ENCODE measurements at regions not wholly inside any gene's neighbourhood (a gene's known extent, or its start where the extent isn't known, plus 50 kb on each side); places are given as distances from the start of the nearest gene placed in this dataset.

- Histone ChIP-seq H2AFZ (replicated peaks; ENCODE audit: low read length, poor library complexity) (no peak overlapping the region), H4K5ac (ENCODE audit: low read depth, low read length) (no peak overlapping the region), H3K9ac (ENCODE audit: low read depth, low read length) (no peak overlapping the region), H4K91ac (ENCODE audit: insufficient read depth, low read depth, low read length) (no peak overlapping the region), H3K36me3 (ENCODE audit: control insufficient read depth, insufficient read depth, low read length) (no peaks in the 10 kb centered on the region), H3K56ac (ENCODE audit: extremely low read depth, insufficient read depth, low read length) (no peak overlapping the region), H3K23ac (ENCODE audit: low read depth, low read length) (no peak overlapping the region), H3K27me3 (ENCODE audit: control insufficient read depth, insufficient read depth, low read length) (peaks cover 48% of the 10 kb centered on the region), H2BK5ac (ENCODE audit: low read depth, low read length, poor library complexity, severe bottlenecking) (no peak overlapping the region), H2AK5ac (ENCODE audit: low read depth, low read length) (no peak overlapping the region), H3K14ac (replicated peaks; ENCODE audit: low read depth, low read length) (no peak overlapping the region), H3K4ac (ENCODE audit: low read depth, low read length) (no peak overlapping the region), H2AK9ac (replicated peaks; ENCODE audit: low read depth, low read length, poor library complexity) (no peak overlapping the region), H4K8ac (ENCODE audit: low read depth in 2 of 2, low read length in 2 of 2) (no peak overlapping the region), H2BK120ac (ENCODE audit: low read depth, low read length) (no peak overlapping the region), H2BK20ac (ENCODE audit: low read depth, low read length) (no peak overlapping the region), H3K9me1 (ENCODE audit: insufficient read depth, low read length) (no peaks in the 10 kb centered on the region), H2BK15ac (ENCODE audit: low read depth, low read length) (no peak overlapping the region), H3K4me1 (ENCODE audit: control insufficient read depth, insufficient read depth, low read length) (peaks cover 6% of the 10 kb centered on the region), H3K27ac (ENCODE audit: insufficient read depth, low read length) (no peak overlapping the region), H3K4me3 (ENCODE audit: insufficient read depth, low read depth, low read length) (no peak overlapping the region), H3K18ac (ENCODE audit: low read depth, low read length) (no peak overlapping the region), H3K4me2 (ENCODE audit: low read depth, low read length) (no peak overlapping the region), H4K20me1 (ENCODE audit: insufficient read depth, low read length) (no peaks in the 10 kb centered on the region), H3K79me1 (ENCODE audit: low read depth in 1 of 2, low read length in 2 of 2) (no peaks in the 10 kb centered on the region), H3K9me3 (ENCODE audit: control insufficient read depth, insufficient read depth, low read length) (no peaks in the 10 kb centered on the region)
- intact Hi-C loops (cut with micrococcal nuclease): no loop called here
- DNase-seq (no peak), ATAC-seq (ENCODE audit: low read depth) (no peak)
- no TSS peak for BruUV-seq (replicated peaks)
- 71% methylated on average over 3 of the region's 12 CpGs; no CpG with 5 or more reads in 1 of the 2 experiments for WGBS, 2 experiments (ENCODE audit: extremely low coverage in 2 of 2, insufficient read length in 1 of 2)
- ChIA-PET POLR2A (ENCODE audit: unreplicated experiment) (no interaction called here), CTCF (no interaction called here)
- dilution Hi-C loops (cut with HindIII; ENCODE audit: low sequenced_read_pairs, unreplicated experiment): no loop called here
- in situ Hi-C loops (cut with MboI; ENCODE audit: low sequenced_read_pairs): no loop called here
- TF ChIP-seq CEBPB (IDR thresholded peaks at IDR 0.05; ENCODE audit: low read depth, low read length): no peak
- no peak for TF ChIP-seq RAD21 (IDR thresholded peaks at IDR 0.05; ENCODE audit: low read length)
- no peak for TF ChIP-seq SMC3 (IDR thresholded peaks at IDR 0.05; ENCODE audit: low read depth, low read length)
- no peak for TF ChIP-seq FOS (IDR thresholded peaks at IDR 0.05; ENCODE audit: low read depth, low read length)
- TF ChIP-seq NFE2L2 (IDR thresholded peaks at IDR 0.05; ENCODE audit: low read depth, low read length): no peak
- no peak for TF ChIP-seq BHLHE40 (IDR thresholded peaks at IDR 0.05; ENCODE audit: low read depth, low read length)
- TF ChIP-seq MXI1 (IDR thresholded peaks at IDR 0.05; ENCODE audit: borderline replicate concordance, low read depth, low read length): no peak
- TF ChIP-seq USF2 (IDR thresholded peaks at IDR 0.05; ENCODE audit: low read depth, low read length): no peak
- TF ChIP-seq CTCF (conservative IDR thresholded peaks at IDR 0.05; ENCODE audit: low read depth, low read length): no peak
- no peak for TF ChIP-seq RCOR1 (IDR thresholded peaks at IDR 0.05; ENCODE audit: insufficient replicate concordance, low read length)
- TF ChIP-seq ELK1 (IDR thresholded peaks at IDR 0.05; ENCODE audit: borderline replicate concordance, low read depth, low read length): no peak
- no peak for TF ChIP-seq POLR2A (IDR thresholded peaks at IDR 0.05; ENCODE audit: low read depth, low read length)
- no peak for TF ChIP-seq MAZ (IDR thresholded peaks at IDR 0.05; ENCODE audit: borderline replicate concordance, low read depth, low read length)
- TF ChIP-seq MAFK (IDR thresholded peaks at IDR 0.05; ENCODE audit: low read depth, low read length): no peak
- no peak for TF ChIP-seq RFX5 (IDR thresholded peaks at IDR 0.05; ENCODE audit: low read depth, low read length)
- TF ChIP-seq CHD1 (IDR thresholded peaks at IDR 0.05; ENCODE audit: low read depth, low read length): no peak
These were observed 90.1 kb downstream of the PXDC1 start for GRCh38 chr6:3661390-3661789.
